ENCODE measurements at regions not wholly inside any gene's neighbourhood (a gene's known extent, or its start where the extent isn't known, plus 50 kb on each side); places are given as distances from the start of the nearest gene placed in this dataset.

DNA sequence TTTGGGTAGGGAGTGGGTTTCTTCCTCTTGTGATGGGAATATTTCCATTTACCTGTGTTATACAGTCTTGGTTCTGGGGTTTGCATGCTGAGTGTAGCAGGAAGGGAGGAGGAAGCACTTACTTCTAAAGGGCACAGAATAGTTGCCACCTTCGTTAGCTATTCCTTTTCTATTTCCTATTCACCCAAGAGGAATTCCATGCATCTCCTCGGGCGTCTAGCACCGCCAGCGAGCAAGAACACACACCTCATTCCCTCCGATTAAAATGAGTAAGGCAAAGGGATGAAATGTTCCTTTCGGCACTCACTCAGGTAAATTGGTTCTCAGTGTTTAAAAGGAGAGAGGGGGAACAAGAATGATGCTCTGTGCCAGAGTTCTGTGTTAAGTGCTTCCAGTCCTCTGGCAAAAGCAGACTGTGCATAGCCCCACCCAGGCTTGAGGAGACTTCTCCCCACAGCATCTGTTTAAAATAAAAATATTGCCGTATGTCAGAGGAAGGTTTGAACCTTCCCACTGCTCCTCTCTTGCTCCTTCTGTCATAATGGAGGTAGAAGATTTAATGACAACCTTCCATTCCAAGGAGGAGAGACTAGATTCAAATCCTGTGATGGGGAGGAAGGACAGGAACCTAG, 351.4 kb downstream of the PTTG2 start:
- ATAC-seq (ENCODE audit: low read depth) (no peak), DNase-seq (no peak)
- no peaks in the 10 kb centered on the region for H3K9me3 Mint-ChIP-seq (ENCODE audit: insufficient read depth)
- Histone ChIP-seq H3K4me3 (ENCODE audit: control extremely low read depth in 1 of 5, extremely low read depth in 1 of 5, insufficient read depth in 1 of 5, low read depth in 2 of 5, low read length in 4 of 5) (no peak overlapping the region), H2AFZ (ENCODE audit: insufficient read depth, low read depth, low read length, poor library complexity, severe bottlenecking) (no peak overlapping the region), H3K27me3 (replicated peaks in 1 of 4; ENCODE audit: control extremely low read depth in 1 of 4, control insufficient read depth in 3 of 4, insufficient read depth in 4 of 4, low read length in 3 of 4) (no peaks in the 10 kb centered on the region), H3K79me2 (ENCODE audit: control insufficient read depth, insufficient read depth, low read length) (no peaks in the 10 kb centered on the region), H3K9ac (ENCODE audit: low read length) (no peak overlapping the region), H3K27ac (ENCODE audit: low read length in 2 of 2) (no peak overlapping the region), H4K20me1 (ENCODE audit: control insufficient read depth, insufficient read depth, low read length, poor library complexity, severe bottlenecking) (no peaks in the 10 kb centered on the region), H3K9me3 (ENCODE audit: control extremely low read depth in 1 of 3, control insufficient read depth in 2 of 3, insufficient read depth in 1 of 3, low read length in 2 of 3) (no peaks in the 10 kb centered on the region), H3K36me3 (replicated peaks in 1 of 2; ENCODE audit: control extremely low read depth in 1 of 2, control insufficient read depth in 1 of 2, extremely low read depth in 1 of 2, insufficient read depth in 2 of 2, low read length in 1 of 2) (no peaks in the 10 kb centered on the region), H3K4me1 (ENCODE audit: control insufficient read depth in 2 of 2, insufficient read depth in 2 of 2, low read length in 2 of 2) (peaks cover 26 to 28% of the 10 kb centered on the region in 2 donors), H3K4me2 (replicated peaks; ENCODE audit: low read depth, low read length, poor library complexity, severe bottlenecking) (no peak overlapping the region)
- H3K4me1 Mint-ChIP-seq = peaks cover 35% of the 10 kb centered on the region
- POLR2A ChIA-PET = no interaction called here
- no peaks in the 10 kb centered on the region for H3K27me3 Mint-ChIP-seq
- H3K4me3 Mint-ChIP-seq = no peak overlapping the region
- intact Hi-C loops (cut with micrococcal nuclease) = loop anchor here (10.0 kb wide), 2 partner anchors 337 to 627 kb away; partner anchors contain the start of gene RELL1
- TF ChIP-seq, protein P1, sequence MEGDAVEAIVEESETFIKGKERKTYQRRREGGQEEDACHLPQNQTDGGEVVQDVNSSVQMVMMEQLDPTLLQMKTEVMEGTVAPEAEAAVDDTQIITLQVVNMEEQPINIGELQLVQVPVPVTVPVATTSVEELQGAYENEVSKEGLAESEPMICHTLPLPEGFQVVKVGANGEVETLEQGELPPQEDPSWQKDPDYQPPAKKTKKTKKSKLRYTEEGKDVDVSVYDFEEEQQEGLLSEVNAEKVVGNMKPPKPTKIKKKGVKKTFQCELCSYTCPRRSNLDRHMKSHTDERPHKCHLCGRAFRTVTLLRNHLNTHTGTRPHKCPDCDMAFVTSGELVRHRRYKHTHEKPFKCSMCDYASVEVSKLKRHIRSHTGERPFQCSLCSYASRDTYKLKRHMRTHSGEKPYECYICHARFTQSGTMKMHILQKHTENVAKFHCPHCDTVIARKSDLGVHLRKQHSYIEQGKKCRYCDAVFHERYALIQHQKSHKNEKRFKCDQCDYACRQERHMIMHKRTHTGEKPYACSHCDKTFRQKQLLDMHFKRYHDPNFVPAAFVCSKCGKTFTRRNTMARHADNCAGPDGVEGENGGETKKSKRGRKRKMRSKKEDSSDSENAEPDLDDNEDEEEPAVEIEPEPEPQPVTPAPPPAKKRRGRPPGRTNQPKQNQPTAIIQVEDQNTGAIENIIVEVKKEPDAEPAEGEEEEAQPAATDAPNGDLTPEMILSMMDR (IDR thresholded peaks at IDR 0.05) = no peak
- no peak for TF ChIP-seq EZH2 (IDR thresholded peaks at IDR 0.05; ENCODE audit: borderline replicate concordance, insufficient read depth, low read depth, low read length, poor library complexity, severe bottlenecking)
- CTCF ChIA-PET = interaction anchor here (0.6 to 3.5 kb wide), 2 partner anchors 8 to 1127 kb away, joined by 5 to 23 read pairs; no protein-coding TSS in a partner anchor
- WGBS (ENCODE audit: insufficient coverage) = 100% methylated on average over 1 of the region's 8 CpGs
- H3K27ac Mint-ChIP-seq = peak overlapping the region; percentile 21

DNA sequence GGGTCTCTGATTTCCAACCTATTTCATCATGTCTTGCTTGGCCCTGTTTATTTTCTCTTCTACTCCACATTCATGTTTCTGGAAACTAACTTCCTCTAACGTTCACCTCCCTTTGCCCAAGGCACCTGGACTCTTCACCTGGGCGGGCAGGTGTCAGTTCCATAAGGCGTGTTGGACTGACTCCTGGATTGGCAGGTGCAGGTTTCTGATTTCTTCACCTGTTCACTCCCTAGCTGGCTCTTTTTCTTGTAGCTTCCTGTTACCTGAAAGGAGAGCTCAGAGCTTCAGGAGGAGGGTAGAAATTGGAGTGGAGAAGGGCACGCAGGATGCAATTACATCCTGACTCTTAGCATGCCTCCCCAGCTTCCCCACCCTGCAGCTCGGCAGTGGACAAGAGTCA, 350.8 kb upstream of the KLF3 start:
- Histone ChIP-seq H3K4me3 (ENCODE audit: control extremely low read depth in 1 of 5, extremely low read depth in 1 of 5, insufficient read depth in 1 of 5, low read depth in 2 of 5, low read length in 4 of 5) (no peak overlapping the region), H2AFZ (ENCODE audit: insufficient read depth, low read depth, low read length, poor library complexity, severe bottlenecking) (no peak overlapping the region), H3K27me3 (replicated peaks in 1 of 4; ENCODE audit: control extremely low read depth in 1 of 4, control insufficient read depth in 3 of 4, insufficient read depth in 4 of 4, low read length in 3 of 4) (no peaks in the 10 kb centered on the region), H3K4me2 (replicated peaks; ENCODE audit: low read depth, low read length, poor library complexity, severe bottlenecking) (no peak overlapping the region), H3K4me1 (ENCODE audit: control insufficient read depth in 2 of 2, insufficient read depth in 2 of 2, low read length in 2 of 2) (peaks cover 17 to 20% of the 10 kb centered on the region in 2 donors), H3K36me3 (replicated peaks in 1 of 2; ENCODE audit: control extremely low read depth in 1 of 2, control insufficient read depth in 1 of 2, extremely low read depth in 1 of 2, insufficient read depth in 2 of 2, low read length in 1 of 2) (no peaks in the 10 kb centered on the region), H3K9ac (ENCODE audit: low read length) (no peak overlapping the region), H3K79me2 (ENCODE audit: control insufficient read depth, insufficient read depth, low read length) (no peaks in the 10 kb centered on the region), H4K20me1 (ENCODE audit: control insufficient read depth, insufficient read depth, low read length, poor library complexity, severe bottlenecking) (no peaks in the 10 kb centered on the region), H3K27ac (ENCODE audit: low read length in 2 of 2) (no peak overlapping the region), H3K9me3 (ENCODE audit: control extremely low read depth in 1 of 3, control insufficient read depth in 2 of 3, insufficient read depth in 1 of 3, low read length in 2 of 3) (no peaks in the 10 kb centered on the region)
- no peaks in the 10 kb centered on the region for H3K27me3 Mint-ChIP-seq
- H3K4me3 Mint-ChIP-seq = no peak overlapping the region
- WGBS (ENCODE audit: insufficient coverage) = no CpG with 5 or more reads among the region's 5 CpGs
- ATAC-seq (ENCODE audit: low read depth) (no peak), DNase-seq (no peak)
- ChIA-PET POLR2A (no interaction called here), CTCF (no interaction called here)
- no peaks in the 10 kb centered on the region for H3K9me3 Mint-ChIP-seq (ENCODE audit: insufficient read depth)
- no peak overlapping the region for H3K27ac Mint-ChIP-seq
- intact Hi-C loops (cut with micrococcal nuclease) = loop anchor here (10.0 kb wide), 2 partner anchors 338 to 628 kb away; partner anchors contain the start of gene RELL1
- H3K4me1 Mint-ChIP-seq = peaks cover 29% of the 10 kb centered on the region
- no peak for TF ChIP-seq EZH2 (IDR thresholded peaks at IDR 0.05; ENCODE audit: borderline replicate concordance, insufficient read depth, low read depth, low read length, poor library complexity, severe bottlenecking)
- TF ChIP-seq, protein P1 (IDR thresholded peaks at IDR 0.05) = no peak

Data from B cell (primary cell).